Astrocyte of the hippocampus (primary cell): ENCODE measurements at regions not wholly inside any gene's neighbourhood (a gene's known extent, or its start where the extent isn't known, plus 50 kb on each side); places are given as distances from the start of the nearest gene placed in this dataset.
"Not testable (repeated sequence)": the region's sequence is repeated elsewhere in the genome, so short reads cannot be mapped to it uniquely, and the experiment has no call there.

Experiments used
- DNase-seq: peaks from one replicate; pipeline ENCODE4 v3.0.0; 2011; ENCODE audit warnings: low read depth, low spot score

- no peak for DNase-seq
These were observed 1012.1 kb downstream of the RAB28 start for GRCh38 chr4:12472087-12472486.

GRCh38 chr4:12471193-12471592 is 1012.9 kb downstream of the RAB28 start:
- DNase-seq, result no peak

GRCh38 chr4:12461576-12461975 is 1022.6 kb downstream of the RAB28 start:
- not testable (repeated sequence) for DNase-seq

GRCh38 chr4:12459126-12459525 is 1025.0 kb downstream of the RAB28 start:
- DNase-seq, result no peak

- no peak for DNase-seq
These were observed 1025.5 kb downstream of the RAB28 start for GRCh38 chr4:12458621-12459020.

GRCh38 chr4:12452291-12452690 is 1023.6 kb upstream of the HS3ST1 start:
- no peak for DNase-seq

GRCh38 chr4:12447451-12447850 is 1018.8 kb upstream of the HS3ST1 start:
- DNase-seq, result no peak

GRCh38 chr4:12446657-12447185 is 1018.0 kb upstream of the HS3ST1 start:
- DNase-seq, result no peak

- DNase-seq, result no peak
These were observed 1017.6 kb upstream of the HS3ST1 start for GRCh38 chr4:12446256-12446655.

GRCh38 chr4:12445711-12446235 is 1017.1 kb upstream of the HS3ST1 start:
- DNase-seq, result no peak

- DNase-seq, result no peak
These were observed 1011.1 kb upstream of the HS3ST1 start for GRCh38 chr4:12439633-12440305.

- not testable (repeated sequence) for DNase-seq
These were observed 1002.6 kb upstream of the HS3ST1 start for GRCh38 chr4:12431259-12431658.

- DNase-seq, result no peak
These were observed 992.7 kb upstream of the HS3ST1 start for GRCh38 chr4:12421364-12421763.

- no peak for DNase-seq
These were observed 988.1 kb upstream of the HS3ST1 start for GRCh38 chr4:12416755-12417154.

- DNase-seq, result no peak
These were observed 985.6 kb upstream of the HS3ST1 start for GRCh38 chr4:12414181-12414812.

GRCh38 chr4:12411072-12411471 is 982.4 kb upstream of the HS3ST1 start:
- peak; percentile 6 for DNase-seq

- DNase-seq, result peak; percentile 10
These were observed 981.0 kb upstream of the HS3ST1 start for GRCh38 chr4:12409507-12410190.

- DNase-seq, result no peak
These were observed 979.7 kb upstream of the HS3ST1 start for GRCh38 chr4:12408364-12408763.

- no peak for DNase-seq
These were observed 974.5 kb upstream of the HS3ST1 start for GRCh38 chr4:12403175-12403574.

GRCh38 chr4:12399781-12400180 is 971.1 kb upstream of the HS3ST1 start:
- no peak for DNase-seq

- no peak for DNase-seq
These were observed 965.1 kb upstream of the HS3ST1 start for GRCh38 chr4:12393631-12394262.

- no peak for DNase-seq
These were observed 960.9 kb upstream of the HS3ST1 start for GRCh38 chr4:12389604-12390003.
